ENCODE measurements at regions not wholly inside any gene's neighbourhood (a gene's known extent, or its start where the extent isn't known, plus 50 kb on each side); places are given as distances from the start of the nearest gene placed in this dataset.

- H3K27ac ChIP-seq = no peak overlapping the region
- H3K4me3 ChIP-seq = no peak overlapping the region
- no peaks in the 10 kb centered on the region for H3K9me3 ChIP-seq
- intact Hi-C loops (cut with DNase I) = no loop called here
- H3K27me3 ChIP-seq (ENCODE audit: low read depth) = no peaks in the 10 kb centered on the region
- H3K4me1 ChIP-seq = no peaks in the 10 kb centered on the region
- ATAC-seq = peak in 1 of 2 donors; percentile 54
- no peak for TF ChIP-seq CTCF (IDR thresholded peaks at IDR 0.05)
- DNase-seq = no peak
- H3K36me3 ChIP-seq = no peaks in the 10 kb centered on the region
Measured at GRCh38 chr15:94815110-94815731, 583.9 kb downstream of the MCTP2 start.

DNA sequence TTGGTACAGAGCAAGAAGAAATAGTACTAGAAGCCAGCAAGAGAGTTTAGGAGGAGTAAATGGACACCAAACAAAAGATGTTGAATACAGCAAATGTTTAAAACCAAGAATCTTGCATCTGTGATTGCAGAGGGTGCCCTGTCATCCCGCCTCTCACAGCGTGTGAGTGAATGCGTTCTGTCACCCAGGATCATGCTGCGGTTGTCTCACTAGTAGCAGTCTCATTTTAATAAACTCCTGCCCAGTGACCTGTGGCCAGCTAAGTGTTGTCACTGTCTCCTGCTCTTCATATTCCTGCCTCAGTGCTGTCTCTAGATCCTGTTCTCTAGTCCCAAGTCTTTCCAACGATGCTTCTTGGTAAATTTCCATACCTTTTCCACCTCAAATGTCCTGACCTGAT, 584.6 kb downstream of the MCTP2 start:
- Histone ChIP-seq H3K27ac (no peak overlapping the region), H3K4me3 (no peak overlapping the region), H3K4me1 (no peaks in the 10 kb centered on the region), H3K9me3 (no peaks in the 10 kb centered on the region), H3K36me3 (no peaks in the 10 kb centered on the region), H3K27me3 (ENCODE audit: low read depth) (no peaks in the 10 kb centered on the region)
- ATAC-seq = no peak
- TF ChIP-seq CTCF (IDR thresholded peaks at IDR 0.05) = no peak
- DNase-seq = no peak
- intact Hi-C loops (cut with DNase I) = no loop called here

GRCh38 chr15:94829887-94830884, 598.8 kb downstream of the MCTP2 start:
- H3K27me3 ChIP-seq (ENCODE audit: low read depth) = no peaks in the 10 kb centered on the region
- no peak for DNase-seq
- no peaks in the 10 kb centered on the region for H3K36me3 ChIP-seq
- no peak for ATAC-seq
- no peak for TF ChIP-seq CTCF (IDR thresholded peaks at IDR 0.05)
- H3K27ac ChIP-seq = no peak overlapping the region
- H3K4me1 ChIP-seq = no peaks in the 10 kb centered on the region
- no peaks in the 10 kb centered on the region for H3K9me3 ChIP-seq
- no peak overlapping the region for H3K4me3 ChIP-seq
- intact Hi-C loops (cut with DNase I) = no loop called here

DNA sequence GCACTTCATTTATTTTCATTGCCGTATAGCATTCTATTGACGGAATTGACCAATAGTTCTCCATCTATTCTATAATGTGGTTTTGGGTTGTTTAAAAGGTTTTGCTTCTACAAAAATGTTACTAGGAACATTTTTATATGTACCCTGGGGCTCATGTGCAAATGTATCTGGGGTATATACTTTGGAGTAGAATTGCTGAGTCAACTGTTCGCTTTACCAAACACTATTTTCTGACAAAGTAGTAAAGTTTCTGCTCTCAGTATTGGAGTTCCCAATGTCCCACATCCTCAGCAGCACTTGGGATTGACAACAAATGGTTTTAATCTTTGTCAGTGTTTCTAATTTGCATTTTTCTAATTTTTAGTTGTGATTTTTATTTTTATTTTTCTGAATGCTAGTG, 602.6 kb downstream of the MCTP2 start:
- Histone ChIP-seq H3K9me3 (no peaks in the 10 kb centered on the region), H3K27me3 (ENCODE audit: low read depth) (no peaks in the 10 kb centered on the region), H3K4me3 (no peak overlapping the region), H3K36me3 (no peaks in the 10 kb centered on the region), H3K27ac (no peak overlapping the region), H3K4me1 (no peaks in the 10 kb centered on the region)
- DNase-seq = no peak
- intact Hi-C loops (cut with DNase I) = no loop called here
- ATAC-seq = no peak
- TF ChIP-seq CTCF (IDR thresholded peaks at IDR 0.05) = no peak

DNA sequence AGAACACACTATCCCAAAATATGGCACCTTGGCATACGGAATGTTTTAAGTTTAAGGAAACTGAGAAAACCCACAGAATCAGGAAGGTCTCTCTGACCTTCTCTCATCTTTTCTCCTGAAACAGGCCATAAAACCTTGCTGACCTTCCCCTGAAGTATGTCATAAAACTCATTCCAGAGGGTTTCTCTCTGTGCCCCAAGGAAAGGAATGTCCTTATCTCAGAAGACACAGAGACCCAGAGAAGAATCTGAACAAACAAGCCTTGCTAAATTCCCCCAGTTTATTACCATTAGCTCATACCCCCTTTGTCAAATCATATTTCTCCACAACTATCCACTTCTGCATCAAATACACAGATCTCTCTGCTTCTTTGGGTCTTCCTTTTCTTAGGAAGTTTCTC, 603.1 kb downstream of the MCTP2 start:
- TF ChIP-seq CTCF (IDR thresholded peaks at IDR 0.05) = no peak
- H3K9me3 ChIP-seq = no peaks in the 10 kb centered on the region
- no peaks in the 10 kb centered on the region for H3K27me3 ChIP-seq (ENCODE audit: low read depth)
- intact Hi-C loops (cut with DNase I) = no loop called here
- H3K27ac ChIP-seq = no peak overlapping the region
- H3K4me3 ChIP-seq = no peak overlapping the region
- no peaks in the 10 kb centered on the region for H3K4me1 ChIP-seq
- DNase-seq = no peak
- no peak for ATAC-seq
- H3K36me3 ChIP-seq = no peaks in the 10 kb centered on the region

Data from lower lobe of right lung (tissue), 2 donors.